GM21786 (cell line): ENCODE measurements at regions not wholly inside any gene's neighbourhood (a gene's known extent, or its start where the extent isn't known, plus 50 kb on each side); places are given as distances from the start of the nearest gene placed in this dataset.
"Not testable (repeated sequence)": the region's sequence is repeated elsewhere in the genome, so short reads cannot be mapped to it uniquely, and the experiment has no call there.

Experiments
- ATAC-seq: cut with Tn5 transposase; IDR thresholded peaks from one replicate; pipeline ENCODE4 v1.9.1; 2021; ENCODE audit not compliant: unreplicated experiment

DNA sequence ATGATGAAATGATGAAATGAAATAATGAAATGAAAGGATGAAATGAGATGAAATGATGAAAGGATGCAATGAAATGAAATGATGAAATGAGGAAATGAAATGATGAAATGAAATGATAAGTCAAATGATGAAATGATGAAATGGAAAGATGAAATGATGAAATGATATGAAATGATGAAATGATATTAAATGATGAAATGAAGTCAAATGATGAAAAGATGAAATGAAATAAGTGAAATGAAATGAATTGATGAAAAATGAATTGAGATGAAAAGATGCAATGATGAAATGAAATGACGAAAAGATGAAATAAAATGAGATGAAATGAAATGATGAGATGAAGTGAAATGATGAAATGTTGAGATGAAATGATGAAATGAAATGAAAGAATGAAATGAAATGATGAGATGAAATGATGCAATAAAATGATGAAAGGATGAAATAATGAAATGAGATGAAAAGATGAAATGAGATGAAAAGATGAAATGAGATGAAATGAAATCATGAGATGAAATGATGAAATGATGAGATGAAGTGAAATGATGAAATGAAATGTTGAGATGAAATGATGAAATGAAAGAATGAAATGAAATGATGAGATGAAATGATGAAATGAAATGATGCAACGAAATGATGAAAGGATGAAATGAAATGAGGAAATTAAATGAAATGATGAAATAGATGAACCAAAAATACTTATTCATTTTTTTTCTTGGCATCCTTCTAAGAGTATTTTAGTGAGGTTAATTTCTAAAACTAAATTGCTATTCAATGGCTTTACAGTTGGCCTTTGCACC, 139.8 kb upstream of the ERV3-1 start:
- not testable (repeated sequence) for ATAC-seq

DNA sequence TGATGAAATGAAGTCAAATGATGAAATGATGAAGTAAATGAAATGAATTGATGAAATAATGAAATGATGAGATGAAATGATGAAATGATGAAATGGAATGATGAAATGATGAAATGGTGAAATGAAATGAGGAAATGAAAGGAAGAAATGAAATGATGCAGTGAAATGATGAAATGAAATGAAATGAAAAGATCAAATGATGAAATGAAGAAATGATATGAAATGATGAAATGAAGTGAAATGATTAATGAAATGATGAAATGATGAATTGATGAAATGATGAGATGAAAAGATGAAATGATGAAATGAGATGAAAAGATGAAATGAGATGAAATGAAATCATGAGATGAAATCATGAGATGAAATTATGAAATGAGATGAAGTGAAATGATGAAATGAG, 139.2 kb upstream of the ERV3-1 start:
- ATAC-seq = not testable (repeated sequence)

- ATAC-seq = not testable (repeated sequence)
These were observed 138.5 kb upstream of the ERV3-1 start for GRCh38 chr7:65145008-65145407.

DNA sequence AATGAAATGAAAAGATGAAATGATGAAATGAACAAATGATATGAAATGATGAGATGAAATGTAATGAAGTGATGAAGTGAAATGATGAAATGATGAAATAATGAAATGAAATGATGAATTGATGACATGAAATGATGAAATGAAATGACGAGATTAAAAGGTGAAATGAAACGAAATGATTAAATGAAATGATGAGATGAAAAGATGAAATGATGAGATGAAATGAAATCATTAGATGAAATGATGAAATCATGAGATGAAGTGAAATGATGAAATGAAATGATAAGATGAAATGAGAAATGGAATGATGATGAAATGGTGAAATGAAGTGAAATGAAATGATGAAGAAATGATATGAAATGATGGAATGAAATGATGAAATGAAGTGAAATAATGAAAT, 138.1 kb upstream of the ERV3-1 start:
- not testable (repeated sequence) for ATAC-seq

DNA sequence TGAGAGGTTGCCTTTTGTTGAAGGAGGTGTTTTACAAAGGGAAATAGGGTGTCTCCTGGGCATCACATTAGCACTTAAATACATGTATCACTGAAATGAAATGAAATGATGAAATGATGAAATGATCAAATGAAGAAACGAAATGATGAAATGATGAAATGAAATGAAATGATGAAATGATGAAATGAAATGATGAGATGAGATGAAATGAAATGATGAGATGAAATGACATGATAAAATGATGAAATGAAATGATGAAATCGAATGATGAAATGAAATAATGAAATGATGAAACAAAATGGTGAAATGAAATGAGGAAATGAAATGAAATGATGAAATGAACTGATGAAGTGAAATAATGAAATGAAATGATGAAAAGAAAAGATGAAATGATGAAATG, 137.6 kb upstream of the ERV3-1 start:
- ATAC-seq = not testable (repeated sequence)

DNA sequence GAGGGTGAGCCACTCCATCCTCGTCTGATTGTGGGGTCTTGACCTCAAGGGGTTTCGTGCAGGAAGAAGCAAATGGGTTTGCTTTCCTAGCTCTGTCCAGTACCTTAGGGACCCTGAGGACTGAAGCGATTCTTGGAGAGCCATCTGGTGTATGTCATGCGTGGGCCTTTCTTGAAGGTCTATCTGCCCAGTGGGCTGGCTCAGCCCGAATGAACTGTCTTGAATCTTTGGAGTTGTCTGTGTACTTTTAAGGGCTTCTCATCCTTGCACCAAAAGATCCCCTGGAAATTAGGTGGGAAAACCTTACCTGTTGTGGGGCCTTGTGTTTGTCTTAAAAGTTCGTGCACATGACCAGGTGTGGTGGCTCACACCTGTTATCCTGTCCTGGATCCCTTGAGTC, 135.4 kb upstream of the ERV3-1 start:
- not testable (repeated sequence) for ATAC-seq

DNA sequence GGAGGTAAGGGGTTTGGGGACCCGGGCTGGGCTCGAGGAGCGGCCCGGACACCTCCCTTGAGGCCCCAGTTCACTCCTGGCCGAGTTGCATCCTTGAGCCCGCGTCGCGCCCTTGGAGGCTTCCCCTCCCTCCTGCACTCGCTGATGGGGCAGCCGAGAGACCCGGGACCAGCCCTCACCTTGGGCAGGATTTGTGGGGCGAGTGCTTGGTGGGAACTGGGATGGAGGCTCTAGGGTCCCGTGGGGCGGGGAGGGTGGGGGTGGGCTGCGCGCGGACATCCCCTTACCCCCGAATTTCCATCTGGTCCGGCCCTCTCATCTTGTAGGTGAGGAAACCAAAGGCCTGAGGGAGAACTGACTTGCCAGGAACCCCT, 134.9 kb upstream of the ERV3-1 start:
- ATAC-seq = not testable (repeated sequence)

GRCh38 chr7:65140543-65141404, 134.3 kb upstream of the ERV3-1 start:
- not testable (repeated sequence) for ATAC-seq

DNA sequence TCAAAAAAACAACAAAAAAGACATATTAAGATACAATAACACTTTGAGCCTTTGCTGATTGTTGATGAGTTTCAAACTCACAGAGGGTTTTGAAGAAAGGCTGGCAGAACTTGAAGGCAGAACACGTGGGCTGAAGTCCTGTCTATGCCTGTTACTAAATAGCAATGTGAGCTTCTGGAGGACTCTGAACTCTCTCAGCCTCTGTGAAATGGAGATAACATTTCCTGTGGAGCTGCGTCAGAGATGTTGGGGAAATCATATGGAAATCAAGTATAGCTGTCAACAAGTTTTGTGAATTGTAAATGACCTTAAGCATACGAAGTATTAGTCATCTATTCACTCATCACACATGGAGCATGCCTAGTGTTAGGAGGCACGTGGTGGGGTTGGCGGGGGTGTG, 130.4 kb upstream of the ERV3-1 start:
- ATAC-seq = not testable (repeated sequence)

DNA sequence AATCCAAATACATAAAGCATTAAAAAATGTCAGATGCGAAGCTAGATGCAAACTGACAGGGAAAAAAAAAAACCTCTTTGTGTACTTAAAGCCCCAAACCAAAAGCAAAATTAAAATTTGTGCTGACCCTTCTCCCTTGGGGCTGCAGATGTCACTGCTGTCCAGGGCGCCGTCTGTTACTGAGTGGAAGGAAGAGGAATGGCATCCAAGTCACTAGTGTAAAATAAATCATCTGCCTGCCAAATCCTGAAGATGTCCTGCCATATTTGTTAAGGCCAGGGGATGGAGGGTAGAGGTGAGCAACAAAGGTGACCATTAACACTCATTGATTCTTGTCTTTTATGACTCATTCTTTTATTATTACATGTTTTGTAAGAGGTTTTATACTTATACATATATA, 126.6 kb upstream of the ERV3-1 start:
- not testable (repeated sequence) for ATAC-seq

GRCh38 chr7:65132256-65132655, 125.8 kb upstream of the ERV3-1 start:
- ATAC-seq = not testable (repeated sequence)

DNA sequence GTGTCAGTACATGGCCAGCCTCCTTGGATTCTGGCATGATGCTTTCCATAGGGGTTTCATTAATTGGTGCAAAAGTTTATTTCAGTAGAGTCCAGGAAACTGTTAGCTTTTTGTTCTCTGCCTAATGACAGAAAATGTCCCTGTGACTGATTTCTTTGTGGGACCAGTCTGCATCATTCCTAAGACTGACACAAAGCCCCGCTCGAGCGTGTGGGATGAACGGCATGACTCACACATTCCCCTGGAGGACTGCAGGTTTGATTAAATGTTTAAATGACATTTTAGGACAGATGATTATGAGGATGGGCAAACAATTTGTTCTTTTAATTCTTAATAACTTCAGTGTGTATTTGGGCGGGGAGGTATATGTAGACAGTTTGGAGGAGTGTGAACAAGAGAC, 120.9 kb upstream of the ERV3-1 start:
- ATAC-seq = not testable (repeated sequence)

- ATAC-seq = not testable (repeated sequence)
These were observed 118.1 kb upstream of the ERV3-1 start for GRCh38 chr7:65124600-65124999.

DNA sequence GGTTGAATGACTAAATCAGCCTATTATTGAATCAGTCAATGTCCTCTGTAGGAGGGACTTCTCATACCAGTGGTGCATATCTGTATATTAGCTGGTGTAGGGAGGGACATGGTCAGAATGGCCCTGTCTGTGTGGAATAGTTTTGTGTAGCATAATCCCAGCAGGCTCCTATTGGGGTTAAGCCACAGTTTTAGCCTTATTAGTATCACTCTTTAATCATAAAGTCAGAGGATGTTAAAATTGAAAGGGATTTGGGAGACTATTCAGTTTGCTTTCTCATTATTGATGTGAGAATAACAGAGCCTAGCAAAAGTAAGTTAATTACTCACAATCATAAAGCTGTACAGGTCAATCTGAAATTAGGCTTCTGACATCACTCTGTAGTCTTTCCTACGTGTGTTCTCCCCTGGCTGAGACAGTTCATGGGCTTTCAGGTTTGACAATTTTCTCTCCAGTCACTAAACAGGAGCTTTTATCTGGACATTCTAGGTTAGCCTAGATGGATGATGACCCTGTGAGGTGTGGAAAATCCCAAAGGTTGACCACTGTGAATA, 99.2 kb upstream of the ERV3-1 start:
- ATAC-seq = not testable (repeated sequence)

- not testable (repeated sequence) for ATAC-seq
These were observed 94.0 kb upstream of the ERV3-1 start for GRCh38 chr7:65100499-65100898.

DNA sequence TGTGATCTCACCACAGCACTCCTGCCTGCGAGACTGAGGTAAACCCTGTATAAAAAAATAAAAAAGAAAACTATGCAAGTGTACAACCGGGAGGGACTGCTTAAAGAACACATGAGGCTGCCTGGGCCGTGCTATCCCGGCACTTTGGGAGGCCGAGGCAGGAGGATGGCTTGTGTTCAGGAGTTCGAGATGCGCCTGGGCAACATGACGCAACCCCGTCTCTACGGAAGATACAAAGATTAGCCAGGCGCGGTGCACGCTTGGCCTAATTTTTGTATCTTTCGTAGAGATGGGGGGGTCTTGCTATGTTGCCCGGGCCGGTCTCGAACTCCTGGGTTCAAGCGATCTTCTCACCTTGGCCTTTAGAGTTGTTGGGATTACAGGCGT, 75.2 kb upstream of the ERV3-1 start:
- ATAC-seq = not testable (repeated sequence)

DNA sequence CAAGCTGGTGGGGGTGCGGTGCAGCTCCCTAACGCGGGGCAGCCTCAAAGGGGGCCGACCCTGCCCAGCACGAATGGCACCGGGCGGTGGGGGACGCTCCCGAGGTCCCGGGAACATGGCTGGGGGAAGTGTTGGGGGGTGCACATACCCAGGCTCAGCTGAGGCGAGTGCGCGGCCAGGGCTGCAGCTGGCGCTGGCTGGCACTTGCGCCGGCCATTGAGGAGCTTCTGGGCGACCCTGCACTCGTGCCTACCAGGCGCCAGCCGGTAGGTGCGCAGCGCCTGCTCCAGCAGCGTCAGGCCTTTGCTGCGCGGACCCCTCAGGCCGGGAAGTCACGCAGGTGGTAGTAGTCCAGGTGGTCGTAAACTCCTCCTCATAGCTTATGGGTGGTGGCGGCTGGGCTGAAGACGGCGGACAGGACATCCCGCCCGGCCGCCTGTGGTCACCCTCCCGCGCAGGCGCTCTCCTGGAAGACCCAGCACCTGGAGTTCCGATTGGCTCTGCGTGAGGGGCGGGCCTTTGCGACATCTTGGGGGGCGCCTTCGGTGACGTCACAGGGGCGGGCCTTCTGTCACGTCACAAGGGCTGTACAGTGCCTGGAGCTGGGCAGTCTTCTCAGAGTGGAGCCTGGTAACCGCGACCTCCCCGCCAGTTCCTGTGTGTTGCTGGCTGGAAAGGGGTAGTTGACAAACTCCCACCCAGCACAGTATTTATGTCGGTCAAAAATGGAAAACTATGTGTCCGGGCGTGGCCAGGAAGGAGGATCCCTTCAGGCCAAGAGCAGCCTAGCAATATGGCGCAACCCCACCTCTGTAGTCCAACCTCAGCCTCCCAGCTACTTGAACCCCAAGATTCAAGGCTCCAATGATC, 74.5 kb upstream of the ERV3-1 start:
- peak; percentile 100 for ATAC-seq

GRCh38 chr7:65074959-65075358, 68.5 kb upstream of the ERV3-1 start:
- ATAC-seq = not testable (repeated sequence)

DNA sequence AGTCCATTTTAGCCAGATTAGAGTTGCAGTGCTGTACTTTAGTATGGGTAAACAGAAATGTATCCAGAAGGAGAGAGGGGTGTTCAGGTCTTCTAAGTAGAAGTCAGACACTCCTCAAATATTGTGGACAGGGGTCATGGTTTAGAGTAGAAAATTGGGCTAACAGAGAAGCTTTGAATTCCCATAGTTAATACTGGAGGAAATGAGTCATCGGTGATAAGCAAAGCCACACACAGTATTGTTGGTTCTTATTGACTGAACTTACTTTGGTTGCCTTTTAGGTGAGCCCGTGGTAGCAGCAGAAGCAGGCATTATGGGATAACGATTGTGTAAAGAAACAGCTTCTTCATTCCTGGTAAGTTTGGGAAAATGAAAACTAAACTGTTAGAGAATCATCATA, 66.7 kb upstream of the ERV3-1 start:
- not testable (repeated sequence) for ATAC-seq

DNA sequence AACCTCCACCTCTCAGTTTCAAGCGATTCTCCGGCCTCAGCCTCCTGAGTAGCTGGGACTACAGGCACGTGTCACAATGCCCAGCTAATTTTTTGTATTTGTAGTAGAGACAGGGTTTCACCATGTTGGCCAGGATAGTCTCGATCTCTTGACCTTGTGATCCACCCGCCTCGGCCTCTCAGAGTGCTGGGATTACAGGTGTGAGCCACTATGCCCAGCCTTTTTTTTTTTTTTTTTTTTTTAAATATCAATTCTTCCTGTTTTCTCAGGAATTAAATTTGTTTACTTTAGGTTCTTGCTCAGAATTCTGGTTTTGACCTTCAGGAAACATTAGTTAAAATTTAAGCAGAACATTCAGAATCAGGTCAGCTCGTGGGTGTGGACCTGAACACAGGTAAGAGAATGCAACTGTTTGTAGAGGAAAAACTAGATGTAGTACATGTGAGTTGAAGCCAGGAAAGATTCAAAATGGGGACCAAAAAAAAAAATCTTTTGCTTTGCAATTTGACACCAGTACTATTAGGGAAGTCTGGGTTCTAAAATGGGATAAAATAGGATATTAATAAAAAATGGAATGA, 65.5 kb upstream of the ERV3-1 start:
- ATAC-seq = not testable (repeated sequence)
